ENCODE measurements at regions not wholly inside any gene's neighbourhood (a gene's known extent, or its start where the extent isn't known, plus 50 kb on each side); places are given as distances from the start of the nearest gene placed in this dataset.

- TF ChIP-seq EZH2phosphoT487 (IDR thresholded peaks at IDR 0.05; ENCODE audit: insufficient read depth, low read depth) (no peak), EZH2 (IDR thresholded peaks at IDR 0.05; ENCODE audit: insufficient read depth, poor library complexity, severe bottlenecking) (no peak)
Observed at GRCh38 chr6:139778106-139778505, 403.7 kb upstream of the CITED2 start.

All from GM23248 (cell line).